22Rv1 (cell line): ENCODE measurements at regions not wholly inside any gene's neighbourhood (a gene's known extent, or its start where the extent isn't known, plus 50 kb on each side); places are given as distances from the start of the nearest gene placed in this dataset.

Source experiments
- CTCF ChIP-seq: fragments of 450-650 bp; IDR thresholded peaks from 2 replicates; pipeline ENCODE4 v1.5.1; 2017; ENCODE audit warnings: mild to moderate bottlenecking
- ZFX ChIP-seq: fragments of 450-650 bp; IDR thresholded peaks from 2 replicates; pipeline ENCODE4 v1.6.1; 2017; ENCODE audit warnings: antibody characterized with exemption, borderline replicate concordance

- TF ChIP-seq CTCF = no peak
- no peak for TF ChIP-seq ZFX
Measured at GRCh38 chr13:90246005-90246404, 1101.5 kb upstream of the MIR17HG start.
